ENCODE measurements at regions not wholly inside any gene's neighbourhood (a gene's known extent, or its start where the extent isn't known, plus 50 kb on each side); places are given as distances from the start of the nearest gene placed in this dataset.

- TF ChIP-seq CTCF (IDR thresholded peaks at IDR 0.05; ENCODE audit: control extremely low read depth in 1 of 3, insufficient read depth in 1 of 3, low read depth in 1 of 3, low read length in 3 of 3) (no peak), TBP (IDR thresholded peaks at IDR 0.05; ENCODE audit: low read depth, low read length) (no peak), EP300 (IDR thresholded peaks at IDR 0.05; ENCODE audit: borderline replicate concordance in 1 of 2, low read depth in 2 of 2, low read length in 2 of 2) (no peak), POLR2AphosphoS5 (IDR thresholded peaks at IDR 0.05; ENCODE audit: low read depth, low read length) (no peak), RAD21 (IDR thresholded peaks at IDR 0.05 in 1 of 2, conservative IDR thresholded peaks at IDR 0.05 in 1 of 2; ENCODE audit: low read depth in 2 of 2, low read length in 2 of 2) (no peak)
Measured at GRCh38 chr7:27344471-27344870, 101.9 kb downstream of the EVX1 start.
